GM12891 (cell line): ENCODE measurements at regions not wholly inside any gene's neighbourhood (a gene's known extent, or its start where the extent isn't known, plus 50 kb on each side); places are given as distances from the start of the nearest gene placed in this dataset.

Source experiments
- POLR2A ChIP-seq: IDR thresholded peaks from 2 replicates; pipeline ENCODE4 v1.6.1; 2011; ENCODE audit warnings: low read depth, low read length, control low read depth
- POLR2AphosphoS5 ChIP-seq: IDR thresholded peaks from 2 replicates; pipeline ENCODE4 v1.6.1; 2011; ENCODE audit warnings: low read depth, low read length, control low read depth
- POU2F2 ChIP-seq: IDR thresholded peaks from 2 replicates; pipeline ENCODE4 v1.6.1; 2011; ENCODE audit warnings: low read depth, mild to moderate bottlenecking, control low read depth, low read length, moderate library complexity
- SPI1 ChIP-seq: IDR thresholded peaks from 2 replicates; pipeline ENCODE4 v1.6.1; 2011; ENCODE audit warnings: low read depth, low read length, control low read depth
- TAF1 ChIP-seq: IDR thresholded peaks from 2 replicates; pipeline ENCODE4 v1.6.1; 2011; ENCODE audit warnings: low read depth, low read length, control low read depth

GRCh38 chr14:71799841-71800240, 132.4 kb upstream of the RGS6 start:
- TF ChIP-seq POLR2A (no peak), SPI1 (no peak), POLR2AphosphoS5 (no peak), TAF1 (no peak), POU2F2 (no peak)
